HG02571 (cell line): ENCODE measurements at regions not wholly inside any gene's neighbourhood (a gene's known extent, or its start where the extent isn't known, plus 50 kb on each side); places are given as distances from the start of the nearest gene placed in this dataset.
"Not testable (repeated sequence)": the region's sequence is repeated elsewhere in the genome, so short reads cannot be mapped to it uniquely, and the experiment has no call there.

ENCODE experiments used
- ATAC-seq: cut with Tn5 transposase; IDR thresholded peaks from one replicate; pipeline ENCODE4 v1.9.1; 2021; ENCODE audit warnings: mild to moderate bottlenecking, moderate library complexity; ENCODE audit not compliant: unreplicated experiment

DNA sequence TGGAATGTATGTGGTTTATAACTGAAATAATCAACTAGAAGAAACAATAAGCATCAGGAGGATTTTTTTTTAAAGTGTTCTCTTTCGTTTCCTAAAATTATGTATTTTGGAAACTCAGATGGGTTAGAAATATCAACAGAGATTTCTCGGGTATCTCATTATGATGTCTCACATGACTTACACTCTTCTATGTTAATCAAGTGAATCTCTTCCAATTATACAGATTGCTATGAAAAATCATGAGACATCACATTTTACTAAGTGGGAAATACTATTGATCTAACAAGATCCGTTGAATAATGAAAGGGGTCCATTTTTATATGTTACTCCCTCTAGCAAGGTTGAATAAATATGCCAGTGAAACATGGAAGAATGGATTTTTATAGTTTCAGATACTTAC lies 54.7 kb upstream of the NRIP1 start:
- no peak for ATAC-seq

DNA sequence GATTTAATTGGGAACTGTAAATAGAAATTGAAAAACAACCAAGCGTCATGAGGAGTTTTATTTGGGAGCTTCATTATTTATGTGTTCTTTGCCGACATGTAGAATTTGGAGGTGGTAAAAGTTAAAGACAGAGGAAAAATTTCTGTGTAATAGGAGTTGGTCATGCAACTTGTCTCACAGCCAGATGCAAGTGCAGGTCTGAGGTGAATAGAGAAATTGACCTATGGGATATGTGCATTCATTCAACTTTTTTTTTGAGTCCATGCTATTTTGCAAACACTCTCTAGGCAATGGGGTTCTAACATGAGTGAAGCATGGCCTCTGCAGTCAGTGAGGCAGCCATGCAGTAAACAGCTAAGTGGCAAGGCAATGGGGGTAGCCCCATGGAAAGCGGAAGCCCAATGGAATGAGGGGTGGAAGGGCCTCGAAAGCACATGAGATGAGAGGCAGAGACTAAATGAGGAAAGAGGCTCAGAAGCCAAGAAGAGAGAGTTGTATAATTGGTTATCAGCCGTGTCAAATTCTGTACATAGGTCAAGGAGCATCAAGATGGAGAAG lies 56.4 kb upstream of the NRIP1 start:
- no peak for ATAC-seq

DNA sequence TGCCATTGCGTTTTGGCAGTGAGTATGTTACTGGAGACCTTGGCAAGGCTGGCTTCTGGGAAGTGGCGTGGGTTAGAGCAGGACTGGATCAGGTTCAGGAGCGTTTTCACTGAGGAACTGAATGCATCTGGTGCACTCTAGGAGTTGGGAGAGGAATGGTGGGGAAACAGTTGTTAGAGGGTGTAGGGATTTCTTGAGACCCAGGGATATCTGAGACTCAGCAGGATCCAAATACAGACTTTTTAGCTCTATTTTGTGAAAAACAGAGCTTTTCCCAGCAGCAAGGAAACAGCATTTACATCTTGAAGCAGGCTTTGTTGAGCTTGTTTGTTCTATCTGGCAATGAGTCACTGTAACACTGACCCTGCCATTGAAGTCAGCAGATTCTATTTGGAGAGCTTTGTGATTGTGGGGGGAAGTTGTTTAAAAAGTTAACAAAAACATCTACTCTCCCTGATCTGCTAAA lies 56.9 kb upstream of the NRIP1 start:
- ATAC-seq: no peak

DNA sequence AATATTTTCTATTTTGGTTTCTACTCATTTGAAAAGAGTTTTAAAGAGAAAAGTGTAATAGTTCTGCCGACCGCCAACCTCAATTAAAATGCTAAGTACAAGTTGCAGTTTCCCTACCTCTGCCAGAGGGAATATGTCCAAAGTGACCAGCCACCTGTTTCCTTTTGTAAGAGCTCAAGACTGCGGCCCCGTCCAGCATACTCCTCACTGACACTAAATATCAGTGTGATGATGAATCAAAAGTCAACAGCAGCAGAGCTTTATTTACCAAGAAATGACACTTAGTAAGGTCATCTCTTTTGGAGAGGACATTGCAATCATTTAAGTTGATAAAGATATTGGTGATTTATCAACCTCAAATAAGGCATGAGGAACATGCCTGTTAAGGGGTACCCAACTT lies 57.4 kb upstream of the NRIP1 start:
- ATAC-seq: no peak

DNA sequence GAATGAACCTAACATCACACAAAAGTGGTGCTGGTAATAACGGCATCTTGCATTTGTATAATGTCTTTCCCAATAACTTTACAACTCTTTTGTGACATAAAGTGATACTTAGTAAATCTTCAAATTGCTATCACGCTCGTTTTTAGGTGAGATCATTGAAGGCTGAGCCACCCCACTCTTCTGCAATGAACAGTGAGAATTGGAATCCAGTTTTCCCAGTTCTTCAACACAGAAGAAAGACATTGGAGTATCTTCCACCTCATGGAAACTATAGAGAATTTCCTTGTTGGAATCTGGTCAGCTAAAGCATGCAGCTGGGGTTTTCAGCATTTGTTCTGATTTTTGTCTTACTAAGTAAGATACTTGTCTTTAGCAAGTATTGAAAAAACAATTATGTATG lies 59.9 kb upstream of the NRIP1 start:
- ATAC-seq: no peak

DNA sequence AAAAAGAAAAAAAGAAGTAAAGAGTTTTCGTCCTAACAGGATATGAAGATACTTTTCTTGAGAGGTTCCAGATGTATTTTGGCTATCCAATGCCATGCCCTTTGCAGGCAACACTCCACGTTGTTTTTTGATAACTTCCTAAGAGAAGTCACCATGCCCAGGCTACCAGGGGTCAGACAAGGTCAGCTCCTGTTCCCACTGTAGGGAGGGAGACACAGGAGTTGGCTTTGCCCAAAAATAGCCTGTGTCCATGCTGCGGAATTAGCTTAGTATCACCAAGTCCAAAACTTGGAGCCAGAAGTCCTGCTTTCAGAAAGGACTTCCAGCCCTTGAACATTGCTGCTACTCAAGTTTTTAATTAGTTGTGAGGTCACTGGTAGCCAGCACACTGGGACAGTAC lies 62.1 kb upstream of the NRIP1 start:
- ATAC-seq: no peak

DNA sequence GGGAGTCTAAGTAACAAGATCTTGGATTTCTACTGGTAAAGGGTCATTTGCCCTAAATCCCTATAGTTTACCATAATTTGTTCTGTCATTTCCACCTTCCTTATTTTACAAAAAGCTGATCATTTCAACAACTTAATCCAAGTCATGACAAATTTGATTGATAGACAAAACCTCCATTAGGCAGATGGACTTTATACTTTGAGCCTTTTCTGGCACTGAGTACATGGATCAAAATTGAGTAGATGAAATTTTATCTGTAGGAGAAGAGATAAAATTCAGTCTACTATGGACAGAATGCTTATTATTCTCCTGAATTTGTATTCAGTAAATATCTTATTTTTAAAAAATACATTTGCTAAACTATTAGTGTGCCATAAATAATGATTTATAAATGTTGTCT lies 62.6 kb upstream of the NRIP1 start:
- no peak for ATAC-seq

DNA sequence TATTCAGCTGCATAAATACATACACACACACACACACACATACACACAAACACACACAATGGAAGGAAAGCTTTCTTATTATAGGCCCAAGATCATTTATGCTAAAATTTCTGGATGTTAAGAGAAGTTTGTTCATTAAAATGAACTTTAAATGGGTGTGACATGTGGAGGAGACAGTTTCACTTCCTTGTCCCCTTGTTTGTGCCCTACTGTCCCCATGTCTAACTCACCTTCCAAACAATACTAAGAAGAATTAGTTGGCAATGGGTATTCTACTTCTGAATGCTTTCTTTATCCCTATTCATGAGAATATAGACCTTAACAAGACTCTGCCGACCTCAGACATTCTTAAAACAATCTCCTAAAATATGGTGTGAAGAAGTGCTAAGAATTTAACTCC lies 63.5 kb upstream of the NRIP1 start:
- no peak for ATAC-seq

DNA sequence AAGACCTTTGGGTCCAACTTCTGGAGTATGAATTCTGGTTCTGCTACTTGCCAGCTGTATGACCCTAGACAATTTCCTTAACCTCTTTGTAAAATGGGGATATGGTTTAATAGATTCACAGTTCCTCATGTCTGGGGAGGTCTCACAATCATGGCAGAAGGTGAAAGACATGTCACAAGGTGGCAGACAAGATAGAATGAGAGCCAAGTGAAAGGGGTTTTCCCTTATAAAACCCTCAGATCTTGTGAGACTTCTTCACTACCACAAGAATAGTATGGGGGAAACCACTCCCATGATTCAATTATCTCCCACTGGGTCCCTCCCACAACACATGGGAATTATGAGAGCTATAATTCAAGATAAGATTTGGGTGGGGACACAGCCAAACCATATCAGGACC lies 63.9 kb upstream of the NRIP1 start:
- not testable (repeated sequence) for ATAC-seq

DNA sequence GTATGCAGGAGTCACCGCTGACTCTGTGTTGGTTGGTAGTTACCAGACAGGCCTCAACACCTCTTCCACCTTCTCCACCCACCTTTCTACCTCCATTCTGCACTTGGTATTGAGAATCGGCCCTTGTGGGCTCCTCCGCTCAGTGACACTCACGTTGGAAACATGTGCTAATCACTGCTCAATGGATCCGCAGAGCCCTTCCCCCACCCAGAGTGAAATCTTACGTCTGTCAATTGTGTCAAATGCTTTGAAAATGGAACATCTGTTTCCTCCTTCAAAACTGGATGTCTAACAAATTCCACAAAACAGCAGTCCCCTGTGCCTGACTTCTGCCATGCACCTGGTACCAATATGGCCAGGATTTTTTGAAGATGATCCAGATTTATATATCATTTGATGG lies 65.5 kb upstream of the NRIP1 start:
- ATAC-seq: no peak

DNA sequence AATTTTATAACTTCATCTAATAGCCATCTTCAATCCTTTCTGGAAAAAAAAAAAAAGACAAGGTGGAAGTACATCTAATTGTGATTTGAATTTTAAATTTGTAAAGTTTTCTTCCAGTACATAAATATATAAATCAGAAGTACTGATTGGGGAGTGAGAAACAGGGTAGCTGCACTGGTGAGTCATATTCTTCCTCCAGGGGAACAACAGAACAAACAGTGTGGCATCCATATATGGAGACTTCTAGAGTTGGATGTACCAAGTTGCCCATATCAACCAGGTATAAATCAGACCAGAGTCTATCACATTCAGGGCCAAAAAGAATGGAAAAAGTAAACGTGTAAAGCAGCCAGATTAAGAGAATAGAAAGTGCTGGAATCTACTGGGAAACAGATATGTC lies 66.0 kb upstream of the NRIP1 start:
- ATAC-seq: no peak

DNA sequence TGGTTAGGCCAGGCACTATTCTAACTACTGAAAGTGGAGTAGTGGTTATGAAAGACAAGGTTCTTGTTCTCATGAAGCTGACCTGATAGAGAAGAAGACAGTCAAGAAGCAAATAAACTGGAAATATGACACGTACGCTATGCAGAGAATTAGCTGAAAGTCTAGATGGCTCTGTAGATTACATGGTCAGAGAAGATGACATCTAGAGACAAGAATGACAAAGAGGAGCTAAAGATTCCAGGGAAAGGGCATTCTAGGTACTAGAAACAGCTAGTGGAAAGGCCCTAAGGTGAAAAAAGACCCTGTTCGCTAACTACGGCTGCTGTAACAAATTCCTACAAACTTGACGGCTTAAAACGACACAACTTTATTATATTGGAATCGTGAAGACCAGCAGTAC lies 68.0 kb upstream of the NRIP1 start:
- ATAC-seq: no peak

DNA sequence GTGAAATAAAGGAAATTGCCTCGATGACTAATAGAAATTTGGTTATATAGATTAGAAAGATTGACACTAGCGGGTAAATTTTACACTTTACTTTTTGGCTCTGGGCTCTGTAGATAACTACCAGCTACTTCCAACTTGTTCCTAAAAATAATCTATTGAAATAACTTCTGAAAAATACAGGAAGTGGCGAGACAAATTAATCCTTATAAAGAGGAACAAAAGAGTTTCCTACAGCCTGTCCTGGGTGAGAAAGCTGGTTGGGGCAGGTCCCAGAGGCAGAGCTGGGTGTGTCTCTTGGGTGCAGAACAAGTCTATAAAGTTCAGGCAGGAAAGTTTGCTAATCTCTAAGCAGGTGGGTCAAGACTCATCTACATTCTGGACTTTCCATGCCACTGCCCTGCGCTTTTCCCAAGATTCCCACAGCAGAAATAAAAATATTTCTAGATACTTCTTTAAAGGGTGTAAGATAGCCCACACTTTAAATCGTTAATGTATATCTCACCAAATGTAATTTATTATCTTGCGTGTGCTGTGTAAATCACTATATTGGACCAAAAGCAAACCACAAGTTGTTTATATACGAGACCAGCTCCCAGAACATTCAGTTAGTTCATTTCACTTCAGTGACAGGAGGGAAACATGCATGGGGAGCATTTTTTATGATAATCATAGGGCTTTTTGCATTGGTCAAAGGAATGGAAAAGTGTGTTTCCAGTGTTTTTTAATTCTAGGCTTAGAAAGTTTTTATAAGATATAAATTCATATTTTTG lies 70.1 kb upstream of the NRIP1 start:
- no peak for ATAC-seq

DNA sequence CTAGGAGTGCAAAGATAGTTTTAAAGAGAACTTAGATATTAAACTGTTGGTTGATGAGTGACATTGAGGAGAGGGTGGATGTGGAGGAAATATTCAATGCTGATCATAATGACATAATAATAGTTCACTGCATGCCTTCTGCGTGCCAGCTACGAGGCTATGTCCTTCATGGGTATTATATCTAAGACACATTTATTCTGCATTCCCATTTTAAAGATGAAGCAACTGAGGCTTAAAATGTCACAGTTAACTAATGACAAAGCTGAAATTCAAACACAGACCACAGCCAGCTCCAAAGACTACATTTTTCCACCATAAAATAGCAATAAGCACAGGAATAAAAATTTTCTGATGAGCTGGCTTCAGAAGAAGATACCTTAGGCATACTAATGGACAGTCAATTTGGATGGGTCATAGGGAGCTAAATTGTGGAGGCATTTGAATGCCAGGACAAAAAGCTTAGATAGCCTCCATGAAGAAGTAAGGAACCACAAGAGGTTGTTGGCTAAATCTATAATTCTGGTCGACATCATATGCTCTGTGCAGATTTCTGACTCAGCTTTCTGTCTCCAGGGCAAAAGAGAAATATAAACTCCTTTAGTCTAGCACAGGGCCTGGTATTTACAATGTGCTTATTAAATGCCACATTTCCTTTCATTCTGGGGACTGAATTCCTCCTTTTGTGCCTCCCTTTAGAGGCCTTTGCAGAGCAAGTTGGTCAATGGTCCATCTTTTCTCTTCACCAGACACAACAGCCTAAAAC lies 71.2 kb upstream of the NRIP1 start:
- no peak for ATAC-seq

DNA sequence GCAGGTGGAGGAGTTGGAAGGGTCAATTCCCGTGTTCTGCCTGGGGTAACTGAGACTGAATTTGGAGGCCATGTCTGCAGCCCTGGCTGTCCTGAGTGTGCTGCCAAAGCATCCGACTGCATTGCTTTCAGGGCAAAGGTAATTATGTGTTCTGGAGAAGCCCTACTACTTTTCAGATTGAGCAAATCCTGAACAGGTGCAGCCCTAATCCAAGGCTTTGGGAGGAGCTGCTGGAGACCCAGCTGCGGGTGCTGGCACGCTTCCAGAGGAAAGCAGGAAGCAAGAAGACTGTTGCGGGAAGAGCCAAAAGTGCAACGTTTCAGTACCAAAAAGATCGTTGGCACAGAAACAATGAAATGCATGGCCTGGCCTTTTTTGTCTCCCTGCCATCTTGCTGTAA lies 73.7 kb upstream of the NRIP1 start:
- no peak for ATAC-seq

DNA sequence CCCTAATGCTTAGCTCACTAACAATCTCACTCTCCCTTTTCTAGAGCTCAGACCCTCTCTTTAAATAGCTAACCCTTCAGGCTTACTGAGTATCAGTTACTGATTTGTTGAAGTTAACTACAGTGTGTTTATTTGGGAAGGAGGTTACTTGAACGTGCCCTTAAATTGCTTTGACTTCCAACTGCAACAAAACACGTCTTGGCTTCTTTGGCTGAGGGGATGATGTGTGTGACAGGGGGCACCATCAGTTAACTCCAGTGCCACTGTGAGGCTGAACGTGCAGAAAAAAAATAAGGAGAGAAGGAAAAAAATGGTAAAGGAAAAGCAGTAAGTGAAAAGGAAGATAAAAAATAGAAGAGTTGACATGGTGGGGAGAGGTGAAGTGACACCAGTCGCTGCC lies 75.1 kb upstream of the NRIP1 start:
- ATAC-seq: no peak

DNA sequence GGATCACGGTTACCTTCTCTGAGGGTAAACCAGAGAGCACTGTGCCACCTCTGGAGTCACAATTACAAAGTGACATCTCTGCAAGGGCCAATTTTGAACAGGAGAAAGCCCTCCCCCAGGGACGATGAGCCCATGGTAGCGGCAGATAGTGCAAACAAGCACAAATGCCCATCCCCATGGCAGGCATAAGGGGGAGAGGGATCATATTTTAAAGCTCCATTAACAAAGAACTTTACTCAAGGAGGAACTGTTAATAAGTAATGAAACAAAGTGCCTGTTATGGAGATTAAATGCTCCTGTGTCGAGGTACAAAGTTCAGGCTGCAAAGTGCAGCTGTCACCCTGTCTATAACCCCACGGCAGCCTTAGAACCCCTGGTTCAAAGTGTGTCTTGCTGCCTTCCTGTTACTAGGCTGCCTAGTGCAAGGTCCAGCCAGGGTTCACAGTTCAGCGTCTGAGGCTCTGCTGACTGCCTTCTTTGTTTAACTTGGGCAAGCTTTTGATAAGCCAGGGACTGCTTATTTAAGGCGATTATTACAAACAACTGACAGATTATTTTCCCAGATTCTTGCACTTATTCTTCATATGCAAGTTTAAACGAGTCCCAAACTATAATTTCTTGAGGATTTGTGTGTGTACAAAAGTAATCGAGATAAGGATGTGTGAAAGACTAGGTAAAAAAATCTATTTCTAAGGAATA lies 75.7 kb upstream of the NRIP1 start:
- ATAC-seq: no peak

DNA sequence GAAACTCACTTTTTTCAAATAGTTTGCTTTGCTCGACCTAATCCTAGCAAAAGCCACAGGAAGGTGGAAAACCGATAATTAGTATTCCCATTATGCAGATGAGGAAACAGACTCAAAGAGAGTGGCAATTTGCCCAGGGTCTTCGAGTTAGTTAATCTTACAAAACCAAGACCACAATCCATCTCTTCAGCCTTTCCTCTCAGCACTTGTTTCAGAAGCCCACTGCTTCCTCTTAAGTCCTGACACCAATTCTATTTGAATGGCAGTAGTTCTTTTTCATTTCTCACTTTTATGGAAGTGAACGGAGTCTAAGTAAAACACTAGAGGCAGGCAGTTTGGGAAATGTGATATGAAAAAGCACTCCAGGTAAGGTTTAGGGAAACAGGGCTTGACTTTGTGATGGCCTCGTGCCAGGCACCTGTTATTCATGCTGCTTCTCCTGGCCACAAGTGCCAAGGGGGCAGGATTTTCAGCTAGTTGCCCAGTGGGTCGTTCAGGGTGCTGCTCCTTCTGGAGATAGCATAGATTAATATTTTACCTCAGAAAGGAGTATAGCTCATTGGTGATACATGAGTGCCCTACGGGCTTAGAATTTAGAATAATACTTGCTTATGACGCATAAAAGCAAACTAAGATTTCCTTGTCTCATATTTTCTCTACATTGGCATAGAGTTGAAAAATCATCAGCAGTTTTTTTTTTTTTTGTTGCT lies 76.6 kb upstream of the NRIP1 start:
- no peak for ATAC-seq

DNA sequence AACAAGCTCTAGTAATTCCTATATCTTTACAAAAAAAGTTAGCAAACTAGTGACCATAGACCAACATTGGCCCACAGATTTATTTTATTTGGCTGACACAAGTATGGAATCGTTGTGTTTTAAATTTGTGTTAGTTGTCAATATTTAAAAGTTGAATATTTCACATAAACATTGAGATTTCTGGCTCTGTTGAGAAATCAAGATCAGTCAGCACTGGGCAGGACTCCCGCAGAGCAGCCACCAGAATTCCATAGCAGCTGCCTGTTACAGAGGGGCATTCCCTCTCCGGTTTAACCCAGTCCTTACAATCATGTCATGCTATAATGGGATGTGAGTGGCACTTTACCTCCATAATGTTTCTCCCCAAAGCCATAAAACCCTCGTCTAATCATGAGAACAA lies 79.2 kb upstream of the NRIP1 start:
- no peak for ATAC-seq

DNA sequence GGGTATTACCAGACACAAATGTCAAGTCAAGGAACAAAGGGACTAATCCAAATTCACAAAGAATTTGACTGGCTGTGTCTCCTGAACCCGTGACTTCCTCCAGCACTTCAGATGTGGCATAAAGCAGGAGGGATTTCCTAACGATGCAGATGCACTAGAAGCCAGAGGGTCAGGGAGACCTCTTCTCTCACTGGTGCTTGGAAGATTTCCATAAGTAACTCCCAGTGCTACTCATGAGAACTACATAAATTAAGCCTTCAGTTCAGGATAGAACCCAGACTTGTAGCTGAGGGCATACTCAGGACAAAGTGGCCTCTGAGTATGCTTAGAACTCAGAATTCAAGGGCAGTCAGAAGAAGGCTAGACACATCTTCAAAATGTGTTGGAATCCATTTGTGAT lies 83.6 kb upstream of the NRIP1 start:
- no peak for ATAC-seq
